ENCODE measurements at regions not wholly inside any gene's neighbourhood (a gene's known extent, or its start where the extent isn't known, plus 50 kb on each side); places are given as distances from the start of the nearest gene placed in this dataset.

DNA sequence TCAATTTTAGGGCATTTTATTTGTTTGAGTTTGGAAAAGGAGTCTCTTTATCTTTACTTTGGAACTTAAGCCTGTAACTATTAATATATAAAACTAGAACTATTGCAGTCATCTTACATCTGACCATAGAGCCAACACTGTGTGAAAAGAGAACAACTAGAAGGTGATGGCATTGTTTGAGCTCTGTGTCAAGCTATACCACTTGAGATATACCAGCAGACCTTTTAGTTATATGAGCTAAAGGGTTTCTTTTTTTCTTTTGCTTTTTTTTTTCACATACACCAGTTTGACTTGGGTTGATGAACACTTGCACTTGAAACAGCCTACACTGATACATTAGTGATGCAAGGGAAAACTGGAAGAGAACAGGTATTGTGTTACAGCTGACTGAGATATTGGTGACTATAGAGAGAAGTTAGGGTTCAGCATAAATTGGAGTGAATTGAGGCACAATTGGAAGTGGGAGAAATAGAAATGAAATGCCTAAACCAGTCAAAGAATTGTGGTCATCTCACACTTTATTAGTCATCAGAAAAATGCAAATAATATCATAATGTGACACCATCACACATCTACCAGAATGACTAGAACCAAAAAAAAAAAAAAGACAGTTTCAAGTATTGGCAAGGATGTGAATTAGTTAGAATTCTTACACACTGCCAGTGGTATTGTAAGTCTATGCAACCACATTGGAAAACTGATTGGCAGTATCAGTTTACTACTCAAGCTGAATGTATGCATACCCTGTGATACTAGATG, 60.9 kb downstream of the ADRB2 start:
- TF ChIP-seq, protein P1, sequence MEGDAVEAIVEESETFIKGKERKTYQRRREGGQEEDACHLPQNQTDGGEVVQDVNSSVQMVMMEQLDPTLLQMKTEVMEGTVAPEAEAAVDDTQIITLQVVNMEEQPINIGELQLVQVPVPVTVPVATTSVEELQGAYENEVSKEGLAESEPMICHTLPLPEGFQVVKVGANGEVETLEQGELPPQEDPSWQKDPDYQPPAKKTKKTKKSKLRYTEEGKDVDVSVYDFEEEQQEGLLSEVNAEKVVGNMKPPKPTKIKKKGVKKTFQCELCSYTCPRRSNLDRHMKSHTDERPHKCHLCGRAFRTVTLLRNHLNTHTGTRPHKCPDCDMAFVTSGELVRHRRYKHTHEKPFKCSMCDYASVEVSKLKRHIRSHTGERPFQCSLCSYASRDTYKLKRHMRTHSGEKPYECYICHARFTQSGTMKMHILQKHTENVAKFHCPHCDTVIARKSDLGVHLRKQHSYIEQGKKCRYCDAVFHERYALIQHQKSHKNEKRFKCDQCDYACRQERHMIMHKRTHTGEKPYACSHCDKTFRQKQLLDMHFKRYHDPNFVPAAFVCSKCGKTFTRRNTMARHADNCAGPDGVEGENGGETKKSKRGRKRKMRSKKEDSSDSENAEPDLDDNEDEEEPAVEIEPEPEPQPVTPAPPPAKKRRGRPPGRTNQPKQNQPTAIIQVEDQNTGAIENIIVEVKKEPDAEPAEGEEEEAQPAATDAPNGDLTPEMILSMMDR (IDR thresholded peaks at IDR 0.05): no peak
- TF ChIP-seq POLR2A (IDR thresholded peaks at IDR 0.05) (no peak), POLR2AphosphoS5 (IDR thresholded peaks at IDR 0.05) (no peak), EP300 (IDR thresholded peaks at IDR 0.05) (no peak)
